Keratinocyte (primary cell): ENCODE measurements at regions not wholly inside any gene's neighbourhood (a gene's known extent, or its start where the extent isn't known, plus 50 kb on each side); places are given as distances from the start of the nearest gene placed in this dataset.

Source experiments
- DNase-seq: peaks from one replicate; pipeline ENCODE4 v3.0.0-alpha.2; 2011; ENCODE audit warnings: low read depth, missing footprints, low spot score
- FAIRE-seq: peaks from 2 replicates; lab custom pipeline; 2011; peaks lifted over from hg19 to GRCh38; lab: Jason Lieb, UNC
- H2AFZ ChIP-seq: 2 replicates; pipeline ENCODE4 v1.6.0; 2012; ENCODE audit warnings: low read length, control low read depth, inconsistent platforms; ENCODE audit not compliant: control insufficient read depth
- H3K27ac ChIP-seq: 2 replicates; pipeline ENCODE4 v1.5.1; 2011; ENCODE audit warnings: low read length; ENCODE audit not compliant: control insufficient read depth, insufficient read depth
- H3K27me3 ChIP-seq: 3 replicates; pipeline ENCODE4 v1.6.0; 2011; ENCODE audit warnings: low read length; ENCODE audit not compliant: control insufficient read depth, insufficient read depth; ENCODE audit errors: extremely low read depth
- H3K36me3 ChIP-seq, 2 experiments: 2 replicates in 1 of 2; 3 replicates in 1 of 2; pipeline ENCODE4 v1.5.1; 2011; ENCODE audit warnings: low read length in 2 of 2, mild to moderate bottlenecking in 1 of 2; ENCODE audit not compliant: control insufficient read depth in 2 of 2, insufficient read depth in 2 of 2; ENCODE audit errors: extremely low read depth in 1 of 2
- H3K4me1 ChIP-seq: 3 replicates; pipeline ENCODE4 v1.5.1; 2011; ENCODE audit warnings: low read length; ENCODE audit not compliant: control insufficient read depth, insufficient read depth; ENCODE audit errors: extremely low read depth
- H3K4me2 ChIP-seq: 3 replicates; pipeline ENCODE4 v1.6.0; 2011; ENCODE audit warnings: low read depth, low read length; ENCODE audit not compliant: control insufficient read depth, insufficient read depth; ENCODE audit errors: extremely low read depth
- H3K4me3 ChIP-seq, 3 experiments: fragments of 200-600 bp in 1 of 3; sonication (generic) in 1 of 3; 2 replicates in 2 of 3; 3 replicates in 1 of 3; pipeline ENCODE4 v1.5.1; 2011 to 2016; ENCODE audit warnings: low read length in 3 of 3, mild to moderate bottlenecking in 3 of 3, control low read depth in 2 of 3, inconsistent platforms in 1 of 3, low read depth in 1 of 3, mixed read lengths in 1 of 3, mixed run types in 1 of 3, moderate library complexity in 1 of 3; ENCODE audit not compliant: control insufficient read depth in 2 of 3, insufficient read depth in 2 of 3; ENCODE audit errors: extremely low read depth in 1 of 3
- H3K79me2 ChIP-seq: 2 replicates; pipeline ENCODE4 v1.6.0; 2012; ENCODE audit warnings: low read length; ENCODE audit not compliant: control insufficient read depth, insufficient read depth
- H3K9ac ChIP-seq: 3 replicates; pipeline ENCODE4 v1.6.0; 2011; ENCODE audit warnings: low read length; ENCODE audit not compliant: control insufficient read depth, insufficient read depth; ENCODE audit errors: extremely low read depth
- H3K9me1 ChIP-seq: 3 replicates; pipeline ENCODE4 v1.6.0; 2011; ENCODE audit warnings: low read length; ENCODE audit not compliant: control insufficient read depth, insufficient read depth; ENCODE audit errors: extremely low read depth
- H3K9me3 ChIP-seq: 2 replicates; pipeline ENCODE4 v1.5.1; 2012; ENCODE audit warnings: low read depth, low read length; ENCODE audit not compliant: control insufficient read depth
- H4K20me1 ChIP-seq: 3 replicates; pipeline ENCODE4 v1.6.0; 2011; ENCODE audit warnings: low read length; ENCODE audit not compliant: control insufficient read depth, insufficient read depth; ENCODE audit errors: extremely low read depth
- EZH2 ChIP-seq: IDR thresholded peaks from one replicate; pipeline ENCODE4 v1.6.1; 2012; ENCODE audit warnings: inconsistent platforms, mild to moderate bottlenecking, low read length, moderate library complexity
- dilution Hi-C: fragments of 300-500 bp; cut with MboI; formaldehyde crosslinking; loops from one replicate; pipeline ENCODE4 v1.7.0; 2020; ENCODE audit warnings: low sequenced_read_pairs; ENCODE audit not compliant: extremely low pct_ligation_motif_present
- TF ChIP-seq, protein P1 (sequence below), 3 experiments: IDR thresholded peaks in 1 of 3; conservative IDR thresholded peaks in 1 of 3; optimal IDR thresholded peaks in 1 of 3; 2 replicates in 2 of 3; 3 replicates in 1 of 3; pipeline versions ENCODE3 to v1.5.1; 2011; ENCODE audit warnings: low read length in 3 of 3, mild to moderate bottlenecking in 3 of 3, moderate library complexity in 2 of 3, control low read depth in 1 of 3, inconsistent platforms in 1 of 3; ENCODE audit not compliant: insufficient read depth in 2 of 3; ENCODE audit errors: extremely low read depth in 1 of 3

DNA sequence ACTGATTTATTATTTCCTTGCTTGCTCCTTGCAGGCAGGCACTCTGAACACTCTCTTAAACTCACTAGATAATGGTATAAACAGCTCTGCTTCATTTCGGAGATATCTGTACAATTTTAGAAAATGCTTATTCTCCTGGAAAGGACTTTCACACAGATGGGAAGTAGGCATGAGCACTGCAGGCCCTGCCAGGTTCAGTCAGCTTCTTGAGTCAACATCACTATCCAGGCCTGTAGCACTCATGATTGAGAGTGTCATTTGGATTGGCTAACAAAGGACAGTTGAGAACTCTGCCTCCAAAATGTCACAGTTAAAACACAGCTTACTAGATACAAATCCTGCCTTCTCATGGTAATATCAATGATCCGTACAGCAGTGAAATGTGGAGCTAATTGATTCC, 181.9 kb downstream of the CYYR1 start:
- Histone ChIP-seq H3K9me3 (peaks cover 6% of the 10 kb centered on the region), H3K4me3 (no peak overlapping the region), H4K20me1 (no peaks in the 10 kb centered on the region), H3K4me2 (peak overlapping the region; percentile 60), H2AFZ (peak overlapping the region; percentile 76), H3K36me3 (no peaks in the 10 kb centered on the region), H3K9ac (peak overlapping the region; percentile 45), H3K27ac (peak overlapping the region; percentile 79), H3K79me2 (no peaks in the 10 kb centered on the region), H3K27me3 (no peaks in the 10 kb centered on the region), H3K9me1 (no peaks in the 10 kb centered on the region), H3K4me1 (peaks cover 38% of the 10 kb centered on the region)
- TF ChIP-seq EZH2, result no peak
- TF ChIP-seq, protein P1, sequence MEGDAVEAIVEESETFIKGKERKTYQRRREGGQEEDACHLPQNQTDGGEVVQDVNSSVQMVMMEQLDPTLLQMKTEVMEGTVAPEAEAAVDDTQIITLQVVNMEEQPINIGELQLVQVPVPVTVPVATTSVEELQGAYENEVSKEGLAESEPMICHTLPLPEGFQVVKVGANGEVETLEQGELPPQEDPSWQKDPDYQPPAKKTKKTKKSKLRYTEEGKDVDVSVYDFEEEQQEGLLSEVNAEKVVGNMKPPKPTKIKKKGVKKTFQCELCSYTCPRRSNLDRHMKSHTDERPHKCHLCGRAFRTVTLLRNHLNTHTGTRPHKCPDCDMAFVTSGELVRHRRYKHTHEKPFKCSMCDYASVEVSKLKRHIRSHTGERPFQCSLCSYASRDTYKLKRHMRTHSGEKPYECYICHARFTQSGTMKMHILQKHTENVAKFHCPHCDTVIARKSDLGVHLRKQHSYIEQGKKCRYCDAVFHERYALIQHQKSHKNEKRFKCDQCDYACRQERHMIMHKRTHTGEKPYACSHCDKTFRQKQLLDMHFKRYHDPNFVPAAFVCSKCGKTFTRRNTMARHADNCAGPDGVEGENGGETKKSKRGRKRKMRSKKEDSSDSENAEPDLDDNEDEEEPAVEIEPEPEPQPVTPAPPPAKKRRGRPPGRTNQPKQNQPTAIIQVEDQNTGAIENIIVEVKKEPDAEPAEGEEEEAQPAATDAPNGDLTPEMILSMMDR (optimal IDR thresholded peaks at IDR 0.05 in 1 of 3, IDR thresholded peaks at IDR 0.05 in 1 of 3, conservative IDR thresholded peaks at IDR 0.05 in 1 of 3; ENCODE audit: extremely low read depth in 1 of 3, insufficient read depth in 2 of 3, low read length in 3 of 3), result no peak
- DNase-seq, result no peak
- dilution Hi-C loops, result loop anchor here (25.0 kb wide), 1 partner anchor 229 kb away; the partner anchor contains the start of gene APP
- peak; percentile 79 for FAIRE-seq

DNA sequence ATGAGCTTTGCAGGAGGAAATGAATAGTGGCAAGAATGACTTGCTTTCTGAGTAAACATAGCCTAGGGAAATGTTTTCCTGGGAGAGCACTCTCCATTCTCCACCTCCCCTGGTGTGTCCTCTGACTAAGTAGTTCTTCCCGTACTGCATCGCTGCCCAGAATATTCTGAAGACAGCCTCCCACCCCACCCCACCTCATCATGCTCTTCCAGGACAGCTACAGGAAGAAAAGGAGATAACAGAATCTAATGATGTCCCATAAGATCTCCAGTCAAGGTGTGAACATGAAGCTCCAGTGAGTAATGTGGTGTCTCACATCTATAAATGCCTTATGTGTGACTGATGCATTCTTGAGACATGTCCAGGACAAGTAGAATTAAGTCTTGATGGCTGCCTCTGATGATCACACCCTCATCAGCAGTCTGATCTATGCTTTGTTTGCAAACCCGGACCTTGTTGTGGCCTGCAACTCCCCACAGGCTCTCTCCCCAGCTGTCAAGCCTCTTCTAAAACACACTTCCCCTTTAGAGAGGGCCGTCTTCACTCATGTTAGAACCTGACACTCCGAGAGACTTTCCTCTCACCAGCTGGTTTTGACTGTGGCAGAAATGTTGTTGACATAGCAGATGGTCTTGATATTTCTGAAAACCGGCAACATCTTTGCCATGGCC, 183.0 kb downstream of the CYYR1 start:
- FAIRE-seq (peak; percentile 99), DNase-seq (peak; percentile 100)
- Histone ChIP-seq H3K27ac (peak overlapping the region; percentile 79), H2AFZ (no peak overlapping the region), H3K9ac (peak overlapping the region; percentile 45), H4K20me1 (no peaks in the 10 kb centered on the region), H3K4me1 (peaks cover 45% of the 10 kb centered on the region), H3K4me3 (no peak overlapping the region), H3K36me3 (no peaks in the 10 kb centered on the region), H3K27me3 (no peaks in the 10 kb centered on the region), H3K9me3 (peaks cover 6% of the 10 kb centered on the region), H3K9me1 (no peaks in the 10 kb centered on the region), H3K79me2 (no peaks in the 10 kb centered on the region), H3K4me2 (peak overlapping the region; percentile 60)
- TF ChIP-seq, protein P1 (optimal IDR thresholded peaks at IDR 0.05 in 1 of 3, IDR thresholded peaks at IDR 0.05 in 1 of 3, conservative IDR thresholded peaks at IDR 0.05 in 1 of 3; ENCODE audit: extremely low read depth in 1 of 3, insufficient read depth in 2 of 3, low read length in 3 of 3), result no peak
- dilution Hi-C loops, result loop anchor here (25.0 kb wide), 1 partner anchor 228 kb away; the partner anchor contains the start of gene APP
